ENCODE measurements at regions not wholly inside any gene's neighbourhood (a gene's known extent, or its start where the extent isn't known, plus 50 kb on each side); places are given as distances from the start of the nearest gene placed in this dataset.
"Not testable (repeated sequence)": the region's sequence is repeated elsewhere in the genome, so short reads cannot be mapped to it uniquely, and the experiment has no call there.

GRCh38 chr2:61597300-61598289 is 59.4 kb upstream of the XPO1 start:
- ATAC-seq (ENCODE audit: poor library complexity) (no peak), DNase-seq (no peak)
- H3K36me3 Mint-ChIP-seq (ENCODE audit: low read depth) = no peaks in the 10 kb centered on the region
- intact Hi-C loops (cut with DNase I, micrococcal nuclease) = no loop called here
- ChIA-PET POLR2A (no interaction called here), CTCF (no interaction called here)
- Histone ChIP-seq H3K27ac (ENCODE audit: low read depth in 1 of 2, low read length in 2 of 2) (no peak overlapping the region), H3K4me1 (ENCODE audit: insufficient read depth, low read length) (no peaks in the 10 kb centered on the region), H3K27me3 (ENCODE audit: control insufficient read depth in 1 of 2, insufficient read depth in 2 of 2, low read length in 2 of 2) (no peaks in the 10 kb centered on the region), H3K36me3 (ENCODE audit: insufficient read depth, low read length) (no peaks in the 10 kb centered on the region), H3K9me3 (ENCODE audit: control insufficient read depth in 1 of 2, insufficient read depth in 1 of 2, low read length in 2 of 2) (no peaks in the 10 kb centered on the region), H3K4me3 (ENCODE audit: low read length) (no peak overlapping the region)
- no peaks in the 10 kb centered on the region for H3K27me3 Mint-ChIP-seq
- no peak overlapping the region for H3K27ac Mint-ChIP-seq
- no peaks in the 10 kb centered on the region for H3K4me1 Mint-ChIP-seq (ENCODE audit: low read depth)
- H3K4me3 Mint-ChIP-seq = no peak overlapping the region
- peaks cover 5% of the 10 kb centered on the region for H3K9me3 Mint-ChIP-seq
- TF ChIP-seq, protein P1, sequence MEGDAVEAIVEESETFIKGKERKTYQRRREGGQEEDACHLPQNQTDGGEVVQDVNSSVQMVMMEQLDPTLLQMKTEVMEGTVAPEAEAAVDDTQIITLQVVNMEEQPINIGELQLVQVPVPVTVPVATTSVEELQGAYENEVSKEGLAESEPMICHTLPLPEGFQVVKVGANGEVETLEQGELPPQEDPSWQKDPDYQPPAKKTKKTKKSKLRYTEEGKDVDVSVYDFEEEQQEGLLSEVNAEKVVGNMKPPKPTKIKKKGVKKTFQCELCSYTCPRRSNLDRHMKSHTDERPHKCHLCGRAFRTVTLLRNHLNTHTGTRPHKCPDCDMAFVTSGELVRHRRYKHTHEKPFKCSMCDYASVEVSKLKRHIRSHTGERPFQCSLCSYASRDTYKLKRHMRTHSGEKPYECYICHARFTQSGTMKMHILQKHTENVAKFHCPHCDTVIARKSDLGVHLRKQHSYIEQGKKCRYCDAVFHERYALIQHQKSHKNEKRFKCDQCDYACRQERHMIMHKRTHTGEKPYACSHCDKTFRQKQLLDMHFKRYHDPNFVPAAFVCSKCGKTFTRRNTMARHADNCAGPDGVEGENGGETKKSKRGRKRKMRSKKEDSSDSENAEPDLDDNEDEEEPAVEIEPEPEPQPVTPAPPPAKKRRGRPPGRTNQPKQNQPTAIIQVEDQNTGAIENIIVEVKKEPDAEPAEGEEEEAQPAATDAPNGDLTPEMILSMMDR (IDR thresholded peaks at IDR 0.05) = no peak

DNA sequence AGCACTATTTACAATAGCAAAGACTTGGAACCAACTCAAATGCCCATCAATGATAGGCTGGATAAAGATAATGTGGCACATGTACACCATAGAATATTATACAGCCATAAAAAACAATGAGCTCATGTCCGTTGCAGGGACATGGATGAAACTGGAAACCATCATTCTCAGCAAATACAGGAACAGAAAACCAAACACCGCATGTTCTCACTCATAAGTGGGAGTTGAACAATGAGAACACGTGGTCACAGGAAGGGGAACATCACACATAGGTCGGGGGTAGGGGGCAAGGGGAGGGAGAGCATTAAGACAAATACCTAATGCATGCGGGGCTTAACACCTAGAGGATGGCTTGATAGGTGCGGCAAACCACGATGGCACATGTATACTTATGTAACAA is 56.0 kb upstream of the XPO1 start:
- H3K36me3 Mint-ChIP-seq (ENCODE audit: low read depth); H3K36me3 ChIP-seq (ENCODE audit: insufficient read depth, low read length); CTCF ChIA-PET; H3K9me3 Mint-ChIP-seq; intact Hi-C loops (cut with DNase I, micrococcal nuclease); H3K4me3 ChIP-seq (ENCODE audit: low read length); H3K27me3 ChIP-seq (ENCODE audit: control insufficient read depth in 1 of 2, insufficient read depth in 2 of 2, low read length in 2 of 2); H3K27me3 Mint-ChIP-seq; POLR2A ChIA-PET; DNase-seq; H3K4me3 Mint-ChIP-seq; H3K27ac Mint-ChIP-seq; H3K9me3 ChIP-seq (ENCODE audit: control insufficient read depth in 1 of 2, insufficient read depth in 1 of 2, low read length in 2 of 2); H3K27ac ChIP-seq (ENCODE audit: low read depth in 1 of 2, low read length in 2 of 2); H3K4me1 Mint-ChIP-seq (ENCODE audit: low read depth); H3K4me1 ChIP-seq (ENCODE audit: insufficient read depth, low read length); ATAC-seq (ENCODE audit: poor library complexity): not testable (repeated sequence)

GRCh38 chr2:61593648-61594047 is 55.5 kb upstream of the XPO1 start:
- CTCF ChIA-PET; H3K27me3 ChIP-seq (ENCODE audit: control insufficient read depth in 1 of 2, insufficient read depth in 2 of 2, low read length in 2 of 2); ATAC-seq (ENCODE audit: poor library complexity); intact Hi-C loops (cut with DNase I, micrococcal nuclease); H3K4me3 ChIP-seq (ENCODE audit: low read length); POLR2A ChIA-PET; H3K36me3 Mint-ChIP-seq (ENCODE audit: low read depth); H3K9me3 ChIP-seq (ENCODE audit: control insufficient read depth in 1 of 2, insufficient read depth in 1 of 2, low read length in 2 of 2); H3K4me3 Mint-ChIP-seq; H3K9me3 Mint-ChIP-seq; H3K36me3 ChIP-seq (ENCODE audit: insufficient read depth, low read length); H3K27ac Mint-ChIP-seq; H3K27me3 Mint-ChIP-seq; H3K27ac ChIP-seq (ENCODE audit: low read depth in 1 of 2, low read length in 2 of 2); DNase-seq; H3K4me1 ChIP-seq (ENCODE audit: insufficient read depth, low read length); H3K4me1 Mint-ChIP-seq (ENCODE audit: low read depth): not testable (repeated sequence)

DNA sequence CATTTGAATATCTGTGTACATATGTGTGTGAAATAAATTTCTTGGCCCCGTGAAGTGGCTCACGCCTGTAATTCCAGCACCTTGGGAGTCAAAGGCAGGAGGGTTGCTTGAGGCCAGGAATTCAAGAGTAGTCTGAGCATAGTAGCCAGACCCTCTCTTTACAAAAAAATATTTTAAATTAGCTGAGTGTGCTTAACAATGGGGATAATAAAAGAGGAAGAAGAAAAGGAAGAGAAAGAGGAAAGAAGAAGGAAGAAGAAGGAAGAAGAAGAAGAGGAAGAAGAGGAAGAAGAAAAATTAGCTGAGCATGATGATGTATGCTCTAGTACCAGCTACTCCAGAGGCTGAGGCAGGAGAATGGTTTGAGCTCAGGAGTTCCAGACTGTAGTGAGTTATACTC is 52.1 kb upstream of the XPO1 start:
- H3K36me3 Mint-ChIP-seq (ENCODE audit: low read depth) = no peaks in the 10 kb centered on the region
- Histone ChIP-seq H3K4me1 (ENCODE audit: insufficient read depth, low read length) (no peaks in the 10 kb centered on the region), H3K27me3 (ENCODE audit: control insufficient read depth in 1 of 2, insufficient read depth in 2 of 2, low read length in 2 of 2) (no peaks in the 10 kb centered on the region), H3K27ac (ENCODE audit: low read depth in 1 of 2, low read length in 2 of 2) (no peak overlapping the region), H3K9me3 (ENCODE audit: control insufficient read depth in 1 of 2, insufficient read depth in 1 of 2, low read length in 2 of 2) (no peaks in the 10 kb centered on the region), H3K36me3 (ENCODE audit: insufficient read depth, low read length) (no peaks in the 10 kb centered on the region), H3K4me3 (ENCODE audit: low read length) (no peak overlapping the region)
- TF ChIP-seq, protein P1 (IDR thresholded peaks at IDR 0.05) = no peak
- no peak overlapping the region for H3K4me3 Mint-ChIP-seq
- DNase-seq = no peak
- no peak overlapping the region for H3K27ac Mint-ChIP-seq
- intact Hi-C loops (cut with DNase I, micrococcal nuclease) = no loop called here
- ChIA-PET POLR2A (interaction anchor here (0.6 kb wide), 1 partner anchor 837 kb away, joined by 3 read pairs; no protein-coding TSS in a partner anchor), CTCF (no interaction called here)
- ATAC-seq (ENCODE audit: poor library complexity) = no peak
- peaks cover 5% of the 10 kb centered on the region for H3K9me3 Mint-ChIP-seq
- H3K27me3 Mint-ChIP-seq = no peaks in the 10 kb centered on the region
- no peaks in the 10 kb centered on the region for H3K4me1 Mint-ChIP-seq (ENCODE audit: low read depth)
